HepG2 (cell line): ENCODE measurements at regions not wholly inside any gene's neighbourhood (a gene's known extent, or its start where the extent isn't known, plus 50 kb on each side); places are given as distances from the start of the nearest gene placed in this dataset.

Source experiments
- TBP ChIP-seq: sonication (generic); formaldehyde crosslinking; IDR thresholded peaks from 2 replicates; pipeline ENCODE4 v1.5.0; 2020; ENCODE audit warnings: missing genetic modification reagents
- ZNF292 ChIP-seq: sonication (generic); formaldehyde crosslinking; IDR thresholded peaks from 2 replicates; pipeline ENCODE4 v1.8.1; 2022; ENCODE audit warnings: mild to moderate bottlenecking, low read depth, missing genetic modification reagents, borderline replicate concordance
- TF ChIP-seq, protein P1 (sequence below): sonication (generic); formaldehyde crosslinking; IDR thresholded peaks from 2 replicates; pipeline ENCODE4 v1.9.0; 2021; ENCODE audit warnings: missing genetic modification reagents, borderline replicate concordance
- TF ChIP-seq, protein P2 (sequence below): IDR thresholded peaks from 2 replicates; pipeline ENCODE4 v1.6.1; 2016; ENCODE audit warnings: missing genetic modification reagents, missing compliant biosample characterization

DNA sequence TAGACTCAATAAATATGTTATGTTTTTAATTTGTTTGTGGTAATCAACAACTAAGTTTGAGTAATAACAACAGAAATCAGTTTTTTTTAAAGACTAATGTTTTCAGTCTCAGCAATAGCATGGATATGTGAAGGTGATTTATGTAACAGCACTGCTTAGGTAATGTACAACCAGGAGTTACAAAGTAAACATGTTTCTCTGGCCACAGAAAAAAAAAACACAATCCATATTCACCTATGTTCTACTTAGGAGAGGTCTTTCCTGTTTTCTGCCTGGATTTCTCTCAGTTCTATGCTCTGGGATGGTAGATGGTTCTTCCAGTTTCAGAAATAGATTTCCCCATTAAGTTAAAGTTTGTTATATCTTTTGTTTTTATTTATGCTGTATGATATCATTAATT, 579.4 kb downstream of the SI start:
- TF ChIP-seq, protein P1, sequence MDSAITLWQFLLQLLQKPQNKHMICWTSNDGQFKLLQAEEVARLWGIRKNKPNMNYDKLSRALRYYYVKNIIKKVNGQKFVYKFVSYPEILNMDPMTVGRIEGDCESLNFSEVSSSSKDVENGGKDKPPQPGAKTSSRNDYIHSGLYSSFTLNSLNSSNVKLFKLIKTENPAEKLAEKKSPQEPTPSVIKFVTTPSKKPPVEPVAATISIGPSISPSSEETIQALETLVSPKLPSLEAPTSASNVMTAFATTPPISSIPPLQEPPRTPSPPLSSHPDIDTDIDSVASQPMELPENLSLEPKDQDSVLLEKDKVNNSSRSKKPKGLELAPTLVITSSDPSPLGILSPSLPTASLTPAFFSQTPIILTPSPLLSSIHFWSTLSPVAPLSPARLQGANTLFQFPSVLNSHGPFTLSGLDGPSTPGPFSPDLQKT, result no peak
- TF ChIP-seq ZNF292 (no peak), TBP (CRISPR knock-in tag) (no peak)
- TF ChIP-seq, protein P2, sequence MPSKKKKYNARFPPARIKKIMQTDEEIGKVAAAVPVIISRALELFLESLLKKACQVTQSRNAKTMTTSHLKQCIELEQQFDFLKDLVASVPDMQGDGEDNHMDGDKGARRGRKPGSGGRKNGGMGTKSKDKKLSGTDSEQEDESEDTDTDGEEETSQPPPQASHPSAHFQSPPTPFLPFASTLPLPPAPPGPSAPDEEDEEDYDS (CRISPR knock-in tag), result no peak
